Left cardiac atrium (tissue), 4 donors: ENCODE measurements at regions not wholly inside any gene's neighbourhood (a gene's known extent, or its start where the extent isn't known, plus 50 kb on each side); places are given as distances from the start of the nearest gene placed in this dataset.
"Not testable (repeated sequence)": the region's sequence is repeated elsewhere in the genome, so short reads cannot be mapped to it uniquely, and the experiment has no call there.

Experiments
- ATAC-seq, 2 donors: fragments of 200-7000 bp; cut with Tn5 transposase; one replicate each; pipeline ENCODE4 v1.9.1; 2020; ENCODE audit warnings: mild to moderate bottlenecking in 2 of 2, moderate library complexity in 2 of 2
- DNase-seq: peaks from one replicate; pipeline ENCODE4 v3.0.0-alpha.2; 2020
- intact Hi-C, 2 donors: fragments of 100-400 bp; cut with DNase I; formaldehyde crosslinking; loops; one replicate each; pipeline versions ENCODE4 v1.14.1 to v1.15.1; 2022 to 2023
- donor health status: DM: no; HTN: yes; CAD: no.
- donor health status: DM: no; HTN: yes; CAD: no; lungs with severe emphysema.
- donor health status: DM: yes; HTN: yes; CAD: no.
- donor health status: Dilated cardiomyopathy.

DNA sequence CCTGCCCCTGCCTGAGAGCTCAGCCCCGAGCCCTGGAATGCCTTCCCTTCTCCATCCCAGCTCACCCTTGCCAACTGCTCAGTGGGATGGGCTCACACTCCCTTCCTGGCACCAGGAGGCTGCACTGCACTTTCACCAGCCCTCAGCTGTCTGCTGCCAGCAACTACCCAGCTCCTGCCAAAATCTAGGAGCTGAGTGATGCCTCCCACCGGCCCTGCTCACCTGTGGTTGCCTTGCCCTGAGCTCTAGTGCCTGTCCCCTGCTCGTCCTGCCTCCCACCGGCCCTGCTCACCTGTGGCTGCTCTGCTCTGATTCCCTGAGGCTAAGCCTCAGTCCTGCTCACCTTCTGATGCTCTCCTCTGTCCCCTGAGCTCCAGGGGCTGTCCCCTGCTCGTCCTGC is 119.8 kb downstream of the TMEM121 start:
- ATAC-seq (peak; percentile 50 to 93), DNase-seq (no peak)
- intact Hi-C loops: no loop called here

DNA sequence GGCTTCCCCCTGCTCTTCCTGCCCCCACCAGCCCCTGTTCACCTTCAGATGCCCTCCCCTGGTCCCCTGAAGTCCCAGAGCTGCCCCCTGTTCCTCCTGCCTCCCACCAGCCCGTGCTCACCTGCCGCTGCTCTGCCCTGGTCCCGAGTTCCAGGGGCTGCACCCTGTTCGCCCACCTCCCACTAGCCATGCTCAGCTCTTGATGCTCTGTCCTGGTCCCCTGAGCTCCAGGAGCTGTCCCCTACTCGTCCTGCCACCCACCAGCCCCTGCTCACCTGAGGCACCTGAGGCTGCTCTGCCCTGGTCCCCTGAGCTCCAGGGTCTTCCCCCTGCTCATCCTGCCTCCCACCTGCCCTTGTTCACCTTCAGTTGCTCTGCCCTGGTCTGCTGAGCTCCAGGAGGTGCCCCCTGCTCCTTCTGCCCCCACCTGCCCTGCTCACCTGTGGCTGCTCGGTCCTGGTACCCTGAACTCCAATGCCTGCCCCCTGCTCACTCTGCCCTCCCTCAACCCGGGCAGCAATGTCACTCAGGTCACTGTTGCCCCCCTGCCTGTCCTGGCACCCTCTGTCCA is 120.4 kb downstream of the TMEM121 start:
- DNase-seq, intact Hi-C loops, ATAC-seq: not testable (repeated sequence)

GRCh38 chr14:105647426-105647783 is 121.0 kb downstream of the TMEM121 start:
- DNase-seq, intact Hi-C loops: not testable (repeated sequence)
- peak in 1 of 2 donors; percentile 23 for ATAC-seq

GRCh38 chr14:105647784-105648608 is 121.6 kb downstream of the TMEM121 start:
- intact Hi-C loops: no loop called here
- ATAC-seq (peak in 1 of 2 donors; percentile 46), DNase-seq (no peak)

GRCh38 chr14:105648609-105649535 is 122.5 kb downstream of the TMEM121 start:
- peak in 1 of 2 donors; percentile 41 for ATAC-seq
- DNase-seq, intact Hi-C loops: not testable (repeated sequence)

GRCh38 chr14:105652317-105652716 is 125.9 kb downstream of the TMEM121 start:
- ATAC-seq, intact Hi-C loops, DNase-seq: not testable (repeated sequence)

DNA sequence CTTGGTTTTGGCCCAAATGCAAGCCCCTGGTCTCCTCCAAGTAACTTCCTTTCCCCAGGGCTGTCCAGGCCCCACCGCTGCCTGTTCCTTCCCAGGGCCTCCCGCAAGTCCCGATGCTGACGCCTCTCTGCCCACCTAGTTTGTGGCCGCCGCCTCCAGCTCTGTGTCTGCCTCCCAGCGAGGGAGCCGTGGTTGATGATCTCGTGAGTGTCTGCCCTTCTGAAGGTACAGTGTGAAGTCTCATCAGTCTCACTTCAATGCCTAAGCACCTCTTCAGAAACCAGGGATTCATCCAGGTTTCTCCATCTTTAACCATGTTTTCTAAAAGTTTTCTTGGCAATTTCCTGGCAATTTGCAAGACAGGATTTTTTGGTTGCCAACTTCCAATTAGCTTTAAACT is 127.5 kb downstream of the TMEM121 start:
- ATAC-seq, intact Hi-C loops: not testable (repeated sequence)

DNA sequence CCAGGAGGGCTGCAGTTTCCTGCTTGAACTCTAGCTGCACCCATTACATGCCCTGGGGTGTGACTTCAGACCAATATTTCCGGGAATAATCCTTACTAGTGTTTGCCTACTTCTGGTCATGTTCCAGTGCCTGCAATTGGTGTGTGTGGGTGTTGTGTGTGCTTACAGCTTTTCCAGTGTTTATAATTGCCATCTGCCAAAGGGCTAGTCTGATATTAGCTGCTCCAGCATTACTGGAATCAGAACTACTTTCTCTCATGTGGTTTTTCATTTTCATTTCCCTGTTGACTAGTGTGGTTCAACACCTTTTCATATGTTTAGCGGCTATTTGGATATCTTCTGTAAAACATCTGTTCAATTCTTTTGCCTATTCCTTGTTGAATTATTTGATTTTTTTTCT is 132.9 kb downstream of the TMEM121 start:
- ATAC-seq, DNase-seq, intact Hi-C loops: not testable (repeated sequence)

More for the DNA sequence above, 127.5 kb downstream of the TMEM121 start:
- DNase-seq: not testable (repeated sequence)

GRCh38 chr14:105659935-105660527 is 133.6 kb downstream of the TMEM121 start:
- no peak for ATAC-seq
- intact Hi-C loops: no loop called here
- no peak for DNase-seq

DNA sequence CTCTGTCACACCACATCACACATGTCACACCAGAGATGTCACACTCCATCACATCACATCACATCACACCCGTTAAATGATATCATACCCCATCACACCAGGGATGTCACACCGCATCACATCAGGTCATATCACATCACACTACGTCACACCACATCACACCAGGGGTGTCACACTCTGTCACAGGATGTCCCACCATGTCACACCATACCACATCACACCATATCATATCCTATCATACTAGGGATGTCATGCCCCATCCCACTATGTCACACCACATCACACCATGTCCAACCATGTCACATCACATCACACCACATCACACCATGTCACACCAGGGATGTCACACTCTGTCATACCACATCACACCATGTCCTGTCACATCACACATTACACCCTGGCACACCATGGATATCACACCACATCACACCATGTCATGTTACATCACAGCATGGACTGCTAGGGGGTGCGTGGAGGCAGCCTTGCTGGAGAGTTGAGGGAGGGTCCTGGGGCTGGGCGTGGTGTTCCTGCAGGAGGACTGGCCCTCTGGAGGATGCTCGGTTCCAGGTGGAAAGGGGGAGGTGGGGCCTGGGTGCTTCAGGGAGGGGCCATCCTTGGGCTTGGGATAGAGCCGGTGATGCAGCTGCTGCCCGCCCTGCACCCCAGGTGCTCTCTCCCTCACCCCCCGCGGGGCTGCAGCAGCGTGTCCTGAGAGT is 134.6 kb downstream of the TMEM121 start:
- no peak for ATAC-seq
- intact Hi-C loops: no loop called here
- DNase-seq: no peak

DNA sequence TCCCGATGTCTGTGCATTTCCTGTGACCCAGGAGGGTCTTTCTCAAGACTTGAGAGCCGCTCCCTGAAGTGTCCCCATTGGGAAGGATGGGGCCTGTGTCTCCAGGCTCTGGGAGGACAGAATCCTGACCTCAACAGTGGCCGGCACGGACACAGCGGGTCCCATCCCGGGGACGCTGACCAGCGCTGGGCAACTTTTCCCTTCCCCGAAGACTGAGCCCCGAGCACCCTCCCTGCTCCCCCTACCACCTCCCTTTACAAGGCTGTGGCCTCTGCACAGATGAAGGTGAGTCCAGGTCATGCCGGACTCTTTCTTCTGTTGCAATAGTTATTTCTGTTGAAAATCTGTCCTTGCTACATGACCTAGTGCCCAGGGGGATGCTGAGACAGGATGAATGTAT is 135.7 kb downstream of the TMEM121 start:
- ATAC-seq, DNase-seq, intact Hi-C loops: not testable (repeated sequence)

- ATAC-seq, intact Hi-C loops: not testable (repeated sequence)
These were observed 136.2 kb downstream of the TMEM121 start for GRCh38 chr14:105662592-105662991.

GRCh38 chr14:105663323-105663722 is 136.9 kb downstream of the TMEM121 start:
- intact Hi-C loops, DNase-seq, ATAC-seq: not testable (repeated sequence)

More at GRCh38 chr14:105662592-105662991, 136.2 kb downstream of the TMEM121 start:
- not testable (repeated sequence) for DNase-seq

DNA sequence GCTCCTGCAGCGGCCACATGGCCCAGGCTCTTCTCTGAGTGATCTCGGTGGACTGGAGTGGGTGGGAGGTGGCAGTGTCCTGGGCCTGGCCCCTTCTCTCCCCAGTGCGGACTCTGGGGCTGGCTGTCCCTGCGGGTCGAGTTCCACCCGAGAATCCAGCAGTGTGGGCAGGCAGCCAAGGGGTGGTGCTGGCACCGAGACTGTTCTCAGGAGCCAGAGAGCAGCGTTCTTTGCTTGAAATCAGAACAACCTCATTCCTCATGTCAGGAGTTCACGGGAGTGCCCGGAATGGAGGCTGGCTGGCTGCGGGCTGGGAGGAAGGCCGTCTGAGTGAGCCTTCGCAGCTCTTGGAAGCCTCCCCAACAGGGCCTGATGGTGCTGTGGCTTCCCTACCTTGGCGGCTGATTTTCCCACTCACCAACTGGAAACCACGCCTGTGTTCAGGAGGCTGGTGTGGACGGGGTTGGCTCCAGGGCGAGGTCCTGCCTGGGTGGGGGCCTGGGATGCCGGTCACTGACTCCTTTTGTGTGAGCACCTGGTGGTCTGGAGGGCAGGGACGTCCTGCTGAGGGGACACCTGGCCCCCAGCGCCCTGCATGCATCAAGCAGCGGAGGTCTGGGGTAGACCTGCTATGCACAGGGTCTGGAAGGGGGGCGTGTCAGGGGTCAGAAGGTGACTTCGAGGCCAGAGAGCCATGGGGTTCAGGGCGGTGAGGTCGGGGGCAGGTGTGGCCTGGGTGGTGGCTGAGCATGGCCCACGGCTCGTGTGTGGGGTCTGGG is 137.6 kb downstream of the TMEM121 start:
- DNase-seq: peak; percentile 32
- intact Hi-C loops, ATAC-seq: not testable (repeated sequence)

DNA sequence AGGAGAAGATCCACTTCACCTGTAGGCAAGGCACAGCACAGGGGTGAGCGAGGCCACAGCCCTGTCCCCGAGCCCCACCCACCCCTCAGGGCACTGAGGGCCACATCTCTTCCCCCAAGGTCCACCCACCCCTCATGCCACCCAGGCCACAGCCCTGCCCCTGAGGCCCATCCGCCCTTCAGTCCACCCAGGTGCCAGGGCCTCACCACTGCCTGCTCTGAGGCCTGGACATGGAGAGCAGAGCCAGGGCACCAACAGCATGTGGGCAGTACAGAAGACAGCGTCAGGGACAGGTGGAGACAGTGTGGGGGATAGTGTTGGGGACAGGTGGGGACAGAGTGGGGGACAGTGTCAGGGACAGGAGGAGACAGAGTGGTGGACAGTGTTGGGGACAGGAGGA is 138.3 kb downstream of the TMEM121 start:
- intact Hi-C loops: no loop called here
- DNase-seq (no peak), ATAC-seq (peak in 1 of 2 donors; percentile 35)

- DNase-seq (no peak), ATAC-seq (peak; percentile 19 to 24)
- intact Hi-C loops: no loop called here
These were observed 139.0 kb downstream of the TMEM121 start for GRCh38 chr14:105665247-105665950.

- no peak for ATAC-seq
- intact Hi-C loops: no loop called here
These were observed 139.5 kb downstream of the TMEM121 start for GRCh38 chr14:105665951-105666277.

More at GRCh38 chr14:105665951-105666277, 139.5 kb downstream of the TMEM121 start:
- no peak for DNase-seq
